HG03095 (cell line): ENCODE measurements at regions not wholly inside any gene's neighbourhood (a gene's known extent, or its start where the extent isn't known, plus 50 kb on each side); places are given as distances from the start of the nearest gene placed in this dataset.

ENCODE experiments used
- ATAC-seq: cut with Tn5 transposase; IDR thresholded peaks from one replicate; pipeline ENCODE4 v1.9.1; 2021; ENCODE audit warnings: moderate library complexity; ENCODE audit not compliant: unreplicated experiment

DNA sequence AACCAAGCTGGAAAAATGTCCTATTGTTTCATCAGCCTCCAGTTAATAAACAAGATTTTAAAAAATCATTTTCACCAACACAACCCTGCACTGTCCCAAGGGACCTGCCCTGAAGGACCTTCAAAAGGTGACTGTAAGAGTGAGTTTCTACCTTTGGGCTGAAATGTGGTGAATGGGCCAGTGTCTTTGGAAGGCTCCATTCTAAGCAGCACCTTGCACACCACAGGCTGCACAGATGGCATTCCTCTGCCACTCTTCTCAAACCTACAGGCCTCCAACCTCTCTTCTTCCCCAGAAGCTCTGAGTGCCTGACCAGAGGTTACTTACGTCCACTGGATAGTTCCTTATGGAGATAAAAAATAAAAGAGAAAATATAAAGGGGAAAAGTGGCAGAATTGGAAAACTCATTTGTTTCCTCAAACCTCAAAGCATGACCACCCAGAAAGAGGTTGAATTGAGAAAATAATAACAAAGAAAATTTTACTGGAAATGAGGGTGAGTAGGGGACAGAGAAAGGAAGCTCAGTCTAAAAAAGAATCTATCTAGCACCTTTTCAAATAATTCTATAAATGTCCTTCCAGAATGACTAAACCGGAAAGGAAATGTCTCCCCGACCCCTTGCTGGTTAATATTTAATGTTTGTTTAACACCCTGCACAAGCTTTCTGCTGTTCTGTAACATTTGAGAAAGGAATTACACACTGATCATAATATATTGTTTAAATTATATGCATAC lies 175.7 kb downstream of the METTL4 start:
- peak; percentile 68 for ATAC-seq

DNA sequence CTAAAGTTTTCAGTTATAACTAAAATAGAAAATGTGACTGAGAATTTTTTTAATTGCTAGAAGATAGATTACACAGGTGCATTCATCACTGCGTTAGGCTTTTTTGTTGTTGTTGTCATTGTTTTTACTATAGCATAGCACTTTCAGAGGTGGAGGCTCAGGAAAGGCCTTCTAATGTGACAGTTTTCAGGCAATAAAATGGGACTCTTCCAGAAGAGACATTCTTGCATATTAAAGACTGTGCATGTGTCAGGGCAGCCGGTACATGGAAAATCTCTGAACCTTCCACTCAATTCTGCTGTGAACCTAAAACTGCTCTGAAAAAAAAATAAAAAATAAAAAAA lies 175.2 kb downstream of the METTL4 start:
- peak; percentile 15 for ATAC-seq

- ATAC-seq = no peak
Measured at GRCh38 chr18:2400701-2401196, 170.6 kb downstream of the METTL4 start.

GRCh38 chr18:2402084-2402483 lies 169.2 kb downstream of the METTL4 start:
- no peak for ATAC-seq

DNA sequence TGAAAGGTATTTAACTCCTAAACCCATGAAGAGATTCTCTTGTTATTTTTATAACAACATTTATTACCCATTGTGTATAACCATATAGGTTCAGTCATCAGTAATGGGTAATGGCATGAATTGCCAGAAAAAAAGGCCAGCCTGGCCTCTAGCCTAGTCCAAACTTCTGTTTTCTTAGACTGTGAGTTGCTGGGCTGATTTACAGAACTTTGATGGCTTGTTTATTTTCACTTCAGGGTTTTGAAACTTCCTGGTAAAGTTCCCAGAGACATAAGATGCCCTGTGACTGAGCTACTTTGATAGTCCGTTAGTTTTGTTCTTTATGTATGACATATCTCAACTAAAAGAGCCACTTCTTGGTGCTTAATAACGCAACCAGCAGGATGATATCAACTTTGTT lies 164.8 kb downstream of the METTL4 start:
- no peak for ATAC-seq

DNA sequence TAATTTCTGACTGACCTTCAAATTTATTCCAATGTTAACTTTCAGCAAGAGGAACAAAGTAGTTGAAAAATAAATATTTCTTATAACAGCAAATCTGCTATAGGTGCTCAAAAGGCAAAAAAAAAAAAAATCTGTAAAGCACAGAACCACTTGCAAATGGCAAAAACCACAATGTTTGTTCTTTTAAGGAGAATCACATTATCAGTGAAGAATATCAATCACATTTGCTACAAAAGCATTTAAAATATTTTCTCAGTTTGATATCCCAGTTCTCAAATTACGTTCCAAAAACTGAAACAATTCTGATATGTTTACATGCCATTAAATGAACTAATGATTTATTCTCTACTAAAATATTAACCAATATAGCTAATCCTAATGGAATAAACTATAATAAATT lies 163.3 kb downstream of the METTL4 start:
- ATAC-seq = no peak

DNA sequence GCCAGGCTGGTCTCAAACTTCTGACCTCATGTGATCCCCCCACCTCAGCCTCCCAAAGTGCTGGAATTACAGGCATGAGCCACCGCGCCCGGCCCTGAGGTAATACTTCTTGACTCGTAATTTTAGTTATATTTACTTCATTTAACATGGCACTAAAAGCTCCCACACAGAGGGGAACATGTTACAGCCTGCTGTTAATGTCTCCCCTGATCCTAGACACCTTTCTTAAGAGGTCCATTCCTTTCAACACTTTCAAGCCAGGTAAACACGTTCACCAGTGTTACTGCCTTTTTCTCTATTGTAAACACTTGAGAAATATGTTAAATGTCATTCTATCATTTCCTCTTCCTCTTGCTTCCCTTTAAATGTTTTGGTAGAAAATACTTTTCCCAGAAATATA lies 161.4 kb downstream of the METTL4 start:
- ATAC-seq = no peak

GRCh38 chr18:2410688-2411087 lies 160.6 kb downstream of the METTL4 start:
- ATAC-seq = no peak

DNA sequence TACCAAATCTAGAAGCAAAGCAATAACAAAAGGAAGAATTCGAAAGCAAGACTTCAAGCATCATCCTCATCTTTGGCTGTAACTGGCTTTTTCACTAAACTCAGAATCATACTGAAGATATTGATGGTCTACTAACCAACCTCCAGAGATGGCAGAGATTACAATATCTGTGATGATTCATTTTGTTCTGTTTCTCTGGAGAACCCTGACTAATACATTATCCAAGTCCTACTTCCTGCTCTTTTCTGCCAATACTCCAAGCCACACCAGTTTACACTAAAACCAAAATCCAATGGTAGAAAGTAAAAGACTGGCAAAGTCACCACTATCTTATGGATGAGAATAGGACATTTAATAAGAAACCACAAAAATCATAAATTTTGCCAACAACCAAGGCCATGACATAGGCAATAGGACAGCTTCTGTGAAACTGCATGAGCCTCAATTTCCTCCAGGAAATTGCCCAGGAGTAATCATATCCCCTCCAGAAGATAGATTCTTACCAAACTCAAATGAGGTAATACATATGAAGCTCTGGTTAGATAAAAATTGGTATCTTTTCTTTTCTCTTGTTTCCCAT lies 159.8 kb downstream of the METTL4 start:
- ATAC-seq = no peak

- no peak for ATAC-seq
Measured at GRCh38 chr18:2412281-2412680, 159.0 kb downstream of the METTL4 start.

DNA sequence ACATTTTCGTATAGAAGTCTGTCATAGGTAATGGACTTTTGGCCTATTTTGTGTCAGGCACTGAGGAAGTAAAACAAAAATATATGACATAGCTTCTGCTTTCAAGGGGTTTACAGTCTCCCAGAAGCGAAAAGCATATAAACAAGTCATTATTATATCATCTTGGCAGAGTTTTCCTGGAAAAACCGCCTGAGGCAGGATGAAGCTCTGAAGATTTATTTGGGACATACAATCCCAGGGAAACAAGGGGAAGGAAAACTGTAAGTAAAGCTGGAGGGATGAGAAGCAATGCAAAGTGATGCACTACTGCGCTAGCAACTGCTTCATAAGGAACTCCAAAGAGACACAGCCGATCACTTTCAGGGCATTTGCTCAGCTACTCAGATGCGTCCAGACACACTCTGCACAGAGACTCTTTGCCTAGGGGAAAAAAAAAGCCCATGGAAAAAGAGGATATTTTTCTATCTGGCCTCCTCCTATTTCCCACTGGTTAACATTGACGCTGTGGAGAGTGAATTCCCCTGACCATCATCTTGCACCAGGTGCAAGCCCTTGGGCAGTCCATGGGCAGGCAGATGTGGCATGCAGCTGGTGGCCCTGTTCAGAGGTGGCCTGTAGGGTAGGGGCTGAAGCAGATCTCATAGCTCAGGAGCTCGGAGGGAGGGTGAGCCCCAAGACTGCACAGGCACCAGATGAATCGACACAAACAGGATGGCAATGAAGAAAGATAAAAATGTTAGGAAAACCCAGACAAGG lies 158.1 kb downstream of the METTL4 start:
- no peak for ATAC-seq

DNA sequence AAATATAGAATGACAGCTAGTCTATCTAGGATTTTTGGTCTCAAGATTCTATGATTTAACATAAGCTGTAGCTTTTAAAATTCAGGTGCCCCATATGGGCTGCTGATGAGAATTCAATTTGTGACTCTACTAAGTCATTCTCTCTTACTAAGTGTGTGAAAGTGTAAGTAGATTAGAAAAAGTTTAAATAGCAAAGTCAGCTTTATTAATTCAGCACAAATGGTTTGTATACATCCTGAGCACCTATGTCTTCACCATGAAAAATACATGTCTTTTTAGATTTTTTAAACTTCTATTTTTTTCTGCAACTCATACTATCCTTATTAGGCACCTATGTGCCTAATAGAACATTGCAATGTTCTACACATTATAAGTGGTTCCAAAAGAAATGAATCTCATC lies 157.1 kb downstream of the METTL4 start:
- ATAC-seq = no peak

- ATAC-seq = no peak
Measured at GRCh38 chr18:2415656-2416055, 155.6 kb downstream of the METTL4 start.

GRCh38 chr18:2417861-2418610 lies 153.3 kb downstream of the METTL4 start:
- no peak for ATAC-seq

GRCh38 chr18:2420367-2420766 lies 150.9 kb downstream of the METTL4 start:
- no peak for ATAC-seq

GRCh38 chr18:2423761-2424160 lies 147.5 kb downstream of the METTL4 start:
- ATAC-seq = no peak

DNA sequence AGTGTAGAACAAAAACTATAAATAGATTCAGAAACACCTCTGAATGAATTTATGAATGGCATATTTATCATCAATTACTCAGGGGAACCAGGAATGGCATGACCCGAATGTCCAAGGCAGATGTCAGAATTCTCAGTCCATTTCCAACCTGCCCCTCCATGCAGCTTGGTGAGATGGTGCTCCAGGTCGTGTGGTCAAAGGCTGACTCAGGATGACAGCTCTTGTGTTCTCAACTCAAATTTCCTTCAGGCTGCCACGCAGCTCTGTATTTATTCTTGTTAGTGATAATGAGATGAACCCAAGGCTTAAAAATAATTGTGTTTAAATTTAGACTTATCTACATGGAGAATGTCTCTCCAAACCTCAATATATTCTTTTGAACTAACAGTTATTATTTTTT lies 146.9 kb downstream of the METTL4 start:
- no peak for ATAC-seq

DNA sequence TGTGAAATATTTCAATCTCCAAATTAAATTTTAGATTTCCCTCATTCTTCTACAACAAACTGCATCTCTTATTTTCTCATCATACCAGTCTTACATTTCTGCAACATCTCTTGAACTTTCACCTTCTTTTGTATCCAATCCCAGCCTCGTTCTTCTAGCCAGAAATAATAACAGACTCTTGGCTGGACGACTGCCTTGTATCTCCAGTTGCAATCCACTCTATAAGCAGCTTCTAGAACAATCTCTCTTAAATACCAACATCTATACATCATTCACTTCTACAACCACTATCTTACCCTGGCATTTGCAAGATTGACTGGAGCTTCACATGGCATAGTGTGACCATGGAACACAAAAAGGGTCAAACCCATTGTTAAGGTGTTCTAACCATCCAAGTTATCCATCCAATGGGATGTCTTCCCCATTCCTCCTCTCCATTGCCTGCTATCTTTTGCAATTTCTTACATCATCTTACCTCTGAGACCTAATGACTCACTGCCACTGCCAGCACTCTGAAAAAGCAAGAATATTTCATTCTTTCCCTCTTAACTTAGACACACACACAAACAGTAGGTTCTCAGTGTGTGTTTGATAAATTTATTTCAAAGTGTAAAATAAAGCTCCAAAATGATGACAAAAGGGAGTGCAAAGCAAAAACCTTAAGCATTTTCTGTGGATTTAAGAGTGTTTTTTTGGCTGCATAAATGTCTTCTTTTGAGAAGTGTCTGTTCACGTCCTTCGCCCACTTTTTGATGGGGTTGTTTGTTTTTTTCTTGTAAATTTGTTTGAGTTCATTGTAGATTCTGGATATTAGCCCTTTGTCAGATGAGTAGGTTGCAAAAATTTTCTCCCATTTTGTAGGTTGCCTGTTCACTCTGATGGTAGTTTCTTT lies 145.6 kb downstream of the METTL4 start:
- no peak for ATAC-seq

- ATAC-seq = no peak
Measured at GRCh38 chr18:2430191-2430590, 141.1 kb downstream of the METTL4 start.

DNA sequence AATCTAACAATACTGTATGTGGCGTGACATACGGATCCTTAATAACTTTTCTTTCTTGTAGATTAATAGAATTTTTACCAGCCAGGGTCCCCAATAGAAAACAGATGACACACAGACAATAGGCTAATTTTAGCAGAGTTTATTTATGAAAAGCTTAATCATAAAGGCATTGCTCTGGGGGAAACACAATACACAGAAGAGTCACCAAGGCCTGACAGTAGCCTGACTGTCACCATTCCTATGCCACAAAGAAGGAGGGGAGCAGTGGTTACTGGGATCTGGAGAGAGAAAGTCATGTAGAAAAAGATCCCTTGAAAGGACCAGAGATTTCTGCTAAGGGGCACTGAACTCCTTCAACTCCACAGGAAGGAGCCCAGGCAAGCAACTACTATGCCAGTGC lies 139.5 kb downstream of the METTL4 start:
- ATAC-seq = no peak
